ENCODE measurements at regions not wholly inside any gene's neighbourhood (a gene's known extent, or its start where the extent isn't known, plus 50 kb on each side); places are given as distances from the start of the nearest gene placed in this dataset.

DNA sequence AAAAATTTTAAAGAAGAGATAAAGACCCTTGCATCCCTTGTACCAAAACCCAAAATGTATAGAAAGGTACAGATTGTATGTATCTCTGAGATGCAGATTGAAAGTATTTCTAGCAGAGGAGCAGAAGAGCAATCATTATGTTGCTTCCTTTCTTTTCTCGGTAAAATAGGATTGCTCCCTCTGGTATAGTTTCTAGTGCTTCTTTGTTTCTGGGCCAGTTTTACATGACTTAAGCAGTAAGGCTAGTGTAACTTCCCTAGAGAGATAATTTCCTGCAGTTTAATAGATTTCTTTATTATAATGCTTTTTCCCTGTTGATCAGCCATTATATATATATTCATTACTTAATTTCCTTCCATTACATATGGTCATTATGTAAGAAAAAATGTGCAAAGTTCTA lies 496.2 kb upstream of the RGS18 start:
- TF ChIP-seq, protein P1, sequence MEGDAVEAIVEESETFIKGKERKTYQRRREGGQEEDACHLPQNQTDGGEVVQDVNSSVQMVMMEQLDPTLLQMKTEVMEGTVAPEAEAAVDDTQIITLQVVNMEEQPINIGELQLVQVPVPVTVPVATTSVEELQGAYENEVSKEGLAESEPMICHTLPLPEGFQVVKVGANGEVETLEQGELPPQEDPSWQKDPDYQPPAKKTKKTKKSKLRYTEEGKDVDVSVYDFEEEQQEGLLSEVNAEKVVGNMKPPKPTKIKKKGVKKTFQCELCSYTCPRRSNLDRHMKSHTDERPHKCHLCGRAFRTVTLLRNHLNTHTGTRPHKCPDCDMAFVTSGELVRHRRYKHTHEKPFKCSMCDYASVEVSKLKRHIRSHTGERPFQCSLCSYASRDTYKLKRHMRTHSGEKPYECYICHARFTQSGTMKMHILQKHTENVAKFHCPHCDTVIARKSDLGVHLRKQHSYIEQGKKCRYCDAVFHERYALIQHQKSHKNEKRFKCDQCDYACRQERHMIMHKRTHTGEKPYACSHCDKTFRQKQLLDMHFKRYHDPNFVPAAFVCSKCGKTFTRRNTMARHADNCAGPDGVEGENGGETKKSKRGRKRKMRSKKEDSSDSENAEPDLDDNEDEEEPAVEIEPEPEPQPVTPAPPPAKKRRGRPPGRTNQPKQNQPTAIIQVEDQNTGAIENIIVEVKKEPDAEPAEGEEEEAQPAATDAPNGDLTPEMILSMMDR (IDR thresholded peaks at IDR 0.05; ENCODE audit: unreplicated experiment): no peak
- Mint-ChIP-seq H3K9me3 (peaks cover 4% of the 10 kb centered on the region), H3K4me3 (no peak overlapping the region), H3K27ac (no peak overlapping the region), H3K4me1 (peaks cover 8% of the 10 kb centered on the region), H3K27me3 (ENCODE audit: low read depth) (no peaks in the 10 kb centered on the region), H3K36me3 (no peaks in the 10 kb centered on the region)
- DNase-seq (ENCODE audit: low spot score in 2 of 2, unreplicated experiment in 2 of 2): no peak

DNA sequence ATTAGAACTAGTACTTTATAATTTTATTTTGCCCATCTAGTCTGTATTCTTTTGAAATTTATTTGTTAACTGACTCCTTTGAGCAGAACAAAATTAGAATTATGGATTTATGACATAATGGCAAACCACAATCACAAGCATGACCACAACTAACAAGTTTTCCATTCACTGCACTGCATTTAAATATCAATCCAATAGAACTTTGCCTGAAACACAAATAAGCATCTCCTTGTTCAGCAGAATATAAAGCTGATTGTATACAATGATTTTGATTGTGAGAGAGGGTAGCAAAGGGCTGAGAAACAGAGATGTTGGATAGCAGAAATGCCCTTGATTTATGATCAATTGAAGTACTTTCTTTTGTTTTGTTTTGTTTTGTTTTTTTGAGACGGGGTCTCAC lies 495.5 kb upstream of the RGS18 start:
- H3K36me3 Mint-ChIP-seq: no peaks in the 10 kb centered on the region
- TF ChIP-seq, protein P1 (IDR thresholded peaks at IDR 0.05; ENCODE audit: unreplicated experiment): no peak
- no peak overlapping the region for H3K4me3 Mint-ChIP-seq
- DNase-seq (ENCODE audit: low spot score in 2 of 2, unreplicated experiment in 2 of 2): no peak
- peaks cover 8% of the 10 kb centered on the region for H3K4me1 Mint-ChIP-seq
- no peaks in the 10 kb centered on the region for H3K27me3 Mint-ChIP-seq (ENCODE audit: low read depth)
- peaks cover 4% of the 10 kb centered on the region for H3K9me3 Mint-ChIP-seq
- no peak overlapping the region for H3K27ac Mint-ChIP-seq

DNA sequence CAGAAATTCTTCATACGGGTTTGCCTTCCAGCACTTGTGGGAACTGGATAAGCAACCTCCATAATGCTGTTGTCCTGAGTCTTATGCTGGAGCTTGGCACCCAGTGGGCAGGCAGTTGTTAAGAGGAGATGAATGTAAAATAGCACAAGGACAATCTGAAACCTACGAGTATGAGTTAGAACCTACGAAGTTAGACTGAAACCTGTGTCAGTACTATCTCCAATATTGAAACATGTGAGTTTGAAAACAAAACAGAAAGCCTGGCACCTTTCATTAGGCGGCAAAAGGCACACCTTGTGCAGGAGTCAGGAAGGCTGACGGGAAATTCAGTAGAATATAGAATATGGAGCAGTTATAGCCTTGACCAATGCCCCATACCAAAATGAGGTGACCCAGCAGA lies 489.7 kb upstream of the RGS18 start:
- TF ChIP-seq, protein P1 (IDR thresholded peaks at IDR 0.05; ENCODE audit: unreplicated experiment): no peak
- Mint-ChIP-seq H3K27ac (no peak overlapping the region), H3K27me3 (ENCODE audit: low read depth) (no peaks in the 10 kb centered on the region), H3K4me3 (no peak overlapping the region), H3K9me3 (no peaks in the 10 kb centered on the region), H3K4me1 (peaks cover 8% of the 10 kb centered on the region), H3K36me3 (no peaks in the 10 kb centered on the region)
- no peak for DNase-seq (ENCODE audit: low spot score in 2 of 2, unreplicated experiment in 2 of 2)

DNA sequence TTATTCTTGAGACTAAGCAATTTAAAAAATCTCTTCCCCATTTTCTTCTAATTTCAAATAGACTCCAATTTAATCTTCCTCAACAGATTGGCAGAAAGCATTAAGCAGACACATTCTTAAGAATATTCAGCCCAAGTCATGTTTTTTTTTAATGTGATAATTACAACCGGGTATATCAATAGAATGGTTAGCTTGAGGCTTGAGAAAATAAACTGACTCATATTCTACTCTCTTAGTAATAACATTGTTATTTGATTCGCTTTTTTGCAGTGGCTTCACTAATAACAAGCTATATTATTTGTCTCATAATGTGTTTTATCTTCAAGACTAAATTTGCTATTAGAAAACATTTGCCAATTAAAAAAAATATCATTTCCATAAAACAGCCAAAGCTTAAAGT lies 488.6 kb upstream of the RGS18 start:
- DNase-seq (ENCODE audit: low spot score in 2 of 2, unreplicated experiment in 2 of 2): no peak
- no peaks in the 10 kb centered on the region for H3K36me3 Mint-ChIP-seq
- no peaks in the 10 kb centered on the region for H3K27me3 Mint-ChIP-seq (ENCODE audit: low read depth)
- H3K27ac Mint-ChIP-seq: no peak overlapping the region
- H3K4me1 Mint-ChIP-seq: peaks cover 8% of the 10 kb centered on the region
- TF ChIP-seq, protein P1 (IDR thresholded peaks at IDR 0.05; ENCODE audit: unreplicated experiment): no peak
- no peak overlapping the region for H3K4me3 Mint-ChIP-seq
- no peaks in the 10 kb centered on the region for H3K9me3 Mint-ChIP-seq

DNA sequence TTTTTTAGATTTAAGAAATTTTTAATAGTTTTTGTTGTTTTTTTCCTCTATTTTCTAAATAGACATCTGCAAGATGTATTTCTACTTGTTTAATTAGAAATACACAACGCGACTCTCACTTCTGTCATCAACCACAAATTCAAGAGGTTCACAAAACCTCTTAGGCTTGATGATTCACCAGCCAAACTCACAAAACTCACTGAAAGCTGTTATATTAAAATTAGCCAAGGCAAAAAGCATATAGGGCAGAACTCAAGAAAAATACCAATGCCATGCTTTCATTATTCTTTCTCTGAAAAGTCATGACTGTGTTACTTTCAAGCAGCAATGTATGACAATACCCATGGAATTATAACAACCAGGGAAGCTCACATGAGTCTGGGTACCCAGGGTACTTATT lies 487.0 kb upstream of the RGS18 start:
- TF ChIP-seq, protein P1 (IDR thresholded peaks at IDR 0.05; ENCODE audit: unreplicated experiment): no peak
- H3K4me3 Mint-ChIP-seq: no peak overlapping the region
- H3K36me3 Mint-ChIP-seq: no peaks in the 10 kb centered on the region
- H3K9me3 Mint-ChIP-seq: no peaks in the 10 kb centered on the region
- H3K4me1 Mint-ChIP-seq: peaks cover 3% of the 10 kb centered on the region
- no peak overlapping the region for H3K27ac Mint-ChIP-seq
- no peak for DNase-seq (ENCODE audit: low spot score in 2 of 2, unreplicated experiment in 2 of 2)
- no peaks in the 10 kb centered on the region for H3K27me3 Mint-ChIP-seq (ENCODE audit: low read depth)

DNA sequence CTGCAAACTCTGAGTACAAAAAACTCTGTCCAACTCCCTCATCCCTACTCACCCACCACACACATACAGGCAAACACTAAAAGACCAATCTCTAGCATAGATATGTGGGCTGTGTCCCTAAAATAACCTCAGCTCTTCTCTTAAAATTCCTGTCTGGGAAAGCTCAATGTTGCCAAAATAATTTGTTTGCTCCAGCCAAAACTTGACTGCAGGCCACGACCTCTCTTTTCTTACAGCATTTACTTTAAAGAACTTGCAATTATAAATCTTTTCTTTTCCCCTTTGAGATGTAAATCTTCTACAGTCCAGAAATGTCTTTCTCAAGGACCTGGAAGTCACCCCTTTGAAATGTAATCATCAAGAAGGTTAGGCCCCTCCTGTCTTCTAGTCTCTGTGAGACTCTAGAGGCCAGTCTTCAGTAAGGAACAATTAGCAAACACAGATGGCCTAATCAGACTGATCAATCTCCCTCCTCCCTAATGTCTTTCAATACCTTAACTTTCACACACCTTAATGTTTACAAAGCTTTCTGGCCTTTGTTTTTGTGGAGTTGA lies 483.6 kb upstream of the RGS18 start:
- no peaks in the 10 kb centered on the region for H3K4me1 Mint-ChIP-seq
- no peaks in the 10 kb centered on the region for H3K36me3 Mint-ChIP-seq
- no peak overlapping the region for H3K4me3 Mint-ChIP-seq
- H3K27me3 Mint-ChIP-seq (ENCODE audit: low read depth): no peaks in the 10 kb centered on the region
- TF ChIP-seq, protein P1 (IDR thresholded peaks at IDR 0.05; ENCODE audit: unreplicated experiment): no peak
- no peak overlapping the region for H3K27ac Mint-ChIP-seq
- peaks cover 3% of the 10 kb centered on the region for H3K9me3 Mint-ChIP-seq
- no peak for DNase-seq (ENCODE audit: low spot score in 2 of 2, unreplicated experiment in 2 of 2)
